PC-3 (cell line): ENCODE measurements at regions not wholly inside any gene's neighbourhood (a gene's known extent, or its start where the extent isn't known, plus 50 kb on each side); places are given as distances from the start of the nearest gene placed in this dataset.

Experiments
- ATAC-seq: fragments of 200-7000 bp; cut with Tn5 transposase; 2 replicates; pipeline ENCODE4 v1.9.1; 2020; ENCODE audit warnings: mild to moderate bottlenecking, moderate library complexity
- BruUV-seq: library from RNA; stranded (reverse); fragments of 400-500 nt; replicated peaks from 2 replicates; lab custom pipeline; 2021; lab: Mats Ljungman, UMichigan
- CTCF ChIA-PET: fragments of 300-600 bp; sonication (Branson Sonifier 250); formaldehyde crosslinking; loops from one replicate; lab custom pipeline; 2022; ENCODE audit warnings: antibody characterized with exemption; lab: Charles Lee
- POLR2A ChIA-PET: fragments of 300-600 bp; sonication (Branson Sonifier 250); formaldehyde crosslinking; loops from one replicate; lab custom pipeline; 2022; ENCODE audit warnings: antibody characterized with exemption; ENCODE audit not compliant: unreplicated experiment; lab: Charles Lee
- DNase-seq: peaks from one replicate; pipeline ENCODE4 v3.0.0-alpha.2; 2015
- H2AFZ ChIP-seq: fragments of 300-600 bp; sonication (generic); 2 replicates; pipeline ENCODE4 v1.6.0; 2016; ENCODE audit warnings: antibody characterized with exemption, low read length
- H3F3A ChIP-seq: fragments of 300-600 bp; sonication (generic); one replicate; pipeline ENCODE4 v1.6.0; 2017; ENCODE audit warnings: antibody characterized with exemption, low read length, control low read depth, mild to moderate bottlenecking; ENCODE audit not compliant: unreplicated experiment
- H3K27ac ChIP-seq: fragments of 300-600 bp; sonication (generic); 2 replicates; pipeline ENCODE4 v1.5.1; 2016; ENCODE audit warnings: mild to moderate bottlenecking, low read length
- H3K27me3 ChIP-seq: fragments of 300-600 bp; sonication (generic); 2 replicates; pipeline ENCODE4 v1.6.1; 2016; ENCODE audit warnings: low read length, mixed read lengths
- H3K36me3 ChIP-seq: fragments of 300-600 bp; sonication (generic); 2 replicates; pipeline ENCODE4 v1.6.1; 2016; ENCODE audit warnings: low read depth, mixed run types, low read length, mixed read lengths
- H3K4me1 ChIP-seq: fragments of 300-600 bp; sonication (generic); 2 replicates; pipeline ENCODE4 v1.5.1; 2016; ENCODE audit warnings: low read length; ENCODE audit not compliant: insufficient read depth
- H3K4me2 ChIP-seq: fragments of 300-600 bp; sonication (generic); 2 replicates; pipeline ENCODE4 v1.6.0; 2016; ENCODE audit warnings: low read length
- H3K4me3 ChIP-seq: fragments of 300-600 bp; sonication (generic); 2 replicates; pipeline ENCODE4 v1.5.1; 2016; ENCODE audit warnings: mild to moderate bottlenecking, low read length, mixed read lengths
- H3K79me2 ChIP-seq: fragments of 300-600 bp; sonication (generic); 2 replicates; pipeline ENCODE4 v1.6.1; 2017; ENCODE audit warnings: low read length, mixed read lengths
- H3K9ac ChIP-seq: fragments of 300-600 bp; sonication (generic); 2 replicates; pipeline ENCODE4 v1.6.0; 2016; ENCODE audit warnings: mild to moderate bottlenecking, low read length
- H3K9me2 ChIP-seq: fragments of 300-600 bp; sonication (generic); replicated peaks from 2 replicates; pipeline ENCODE4 v1.6.1; 2016; ENCODE audit warnings: mixed run types, low read length, mixed read lengths
- H3K9me3 ChIP-seq: fragments of 300-600 bp; sonication (generic); 2 replicates; pipeline ENCODE4 v1.6.1; 2016; ENCODE audit warnings: low read length, mixed read lengths
- H4K20me1 ChIP-seq: fragments of 300-600 bp; sonication (generic); 2 replicates; pipeline ENCODE4 v1.6.1; 2016; ENCODE audit warnings: low read length, mixed read lengths
- EZH2 ChIP-seq: fragments of 300-600 bp; sonication (generic); IDR thresholded peaks from one replicate; pipeline ENCODE4 v1.6.1; 2017; ENCODE audit warnings: antibody characterized with exemption, mild to moderate bottlenecking, low read length; ENCODE audit not compliant: unreplicated experiment
- EZH2phosphoT487 ChIP-seq: fragments of 300-600 bp; sonication (generic); IDR thresholded peaks from 2 replicates; pipeline ENCODE4 v1.6.1; 2018; ENCODE audit warnings: mild to moderate bottlenecking, antibody characterized with exemption, low read length, borderline replicate concordance
- intact Hi-C: fragments of 100-400 bp; cut with micrococcal nuclease; formaldehyde crosslinking; loops from 2 replicates; pipeline ENCODE4 v1.9.0; 2023
- TF ChIP-seq, protein P1 (sequence below): fragments of 300-600 bp; sonication (generic); conservative IDR thresholded peaks from 2 replicates; pipeline ENCODE4 v1.5.1; 2017; ENCODE audit warnings: antibody characterized with exemption, low read depth, mild to moderate bottlenecking, low read length

DNA sequence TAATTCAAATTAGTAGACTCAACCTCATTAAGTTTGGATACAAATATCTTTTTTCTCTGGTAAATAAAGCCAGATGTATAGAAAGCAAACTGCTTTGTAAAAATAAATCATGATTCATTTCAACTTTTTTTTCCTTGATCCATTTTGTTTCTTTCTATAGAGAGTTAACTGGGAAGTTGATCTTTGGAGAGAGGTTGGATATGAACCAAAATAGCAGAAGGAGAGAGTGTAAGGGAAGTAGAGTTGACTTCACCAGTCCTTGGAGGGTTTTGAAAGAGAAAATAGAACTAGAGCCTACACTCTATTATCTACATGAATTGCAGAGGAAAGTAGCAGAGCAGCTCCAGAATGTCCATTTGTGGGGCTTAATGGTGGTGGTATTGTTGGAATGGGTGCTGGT, 243.8 kb downstream of the ADGRL2 start:
- POLR2A ChIA-PET, result no interaction called here
- CTCF ChIA-PET, result no interaction called here
- TF ChIP-seq EZH2 (no peak), EZH2phosphoT487 (no peak)
- TF ChIP-seq, protein P1, sequence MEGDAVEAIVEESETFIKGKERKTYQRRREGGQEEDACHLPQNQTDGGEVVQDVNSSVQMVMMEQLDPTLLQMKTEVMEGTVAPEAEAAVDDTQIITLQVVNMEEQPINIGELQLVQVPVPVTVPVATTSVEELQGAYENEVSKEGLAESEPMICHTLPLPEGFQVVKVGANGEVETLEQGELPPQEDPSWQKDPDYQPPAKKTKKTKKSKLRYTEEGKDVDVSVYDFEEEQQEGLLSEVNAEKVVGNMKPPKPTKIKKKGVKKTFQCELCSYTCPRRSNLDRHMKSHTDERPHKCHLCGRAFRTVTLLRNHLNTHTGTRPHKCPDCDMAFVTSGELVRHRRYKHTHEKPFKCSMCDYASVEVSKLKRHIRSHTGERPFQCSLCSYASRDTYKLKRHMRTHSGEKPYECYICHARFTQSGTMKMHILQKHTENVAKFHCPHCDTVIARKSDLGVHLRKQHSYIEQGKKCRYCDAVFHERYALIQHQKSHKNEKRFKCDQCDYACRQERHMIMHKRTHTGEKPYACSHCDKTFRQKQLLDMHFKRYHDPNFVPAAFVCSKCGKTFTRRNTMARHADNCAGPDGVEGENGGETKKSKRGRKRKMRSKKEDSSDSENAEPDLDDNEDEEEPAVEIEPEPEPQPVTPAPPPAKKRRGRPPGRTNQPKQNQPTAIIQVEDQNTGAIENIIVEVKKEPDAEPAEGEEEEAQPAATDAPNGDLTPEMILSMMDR, result no peak
- DNase-seq, result no peak
- BruUV-seq, result no TSS peak
- Histone ChIP-seq H3K79me2 (no peaks in the 10 kb centered on the region), H3K4me2 (no peak overlapping the region), H3K4me3 (no peak overlapping the region), H3K9ac (no peak overlapping the region), H3K9me3 (no peaks in the 10 kb centered on the region), H3K9me2 (no peaks in the 10 kb centered on the region), H3K27me3 (peaks cover 56% of the 10 kb centered on the region), H3K4me1 (no peaks in the 10 kb centered on the region), H3K27ac (no peak overlapping the region), H4K20me1 (no peaks in the 10 kb centered on the region), H3F3A (no peaks in the 10 kb centered on the region), H2AFZ (no peak overlapping the region), H3K36me3 (no peaks in the 10 kb centered on the region)
- intact Hi-C loops, result no loop called here
- ATAC-seq, result no peak

- TF ChIP-seq, protein P1, result no peak
- TF ChIP-seq EZH2phosphoT487, result no peak
- Histone ChIP-seq H3K79me2 (no peaks in the 10 kb centered on the region), H3K9ac (no peak overlapping the region), H4K20me1 (no peaks in the 10 kb centered on the region), H3K27ac (no peak overlapping the region), H2AFZ (no peak overlapping the region), H3K9me2 (no peaks in the 10 kb centered on the region), H3K4me2 (no peak overlapping the region), H3K9me3 (no peaks in the 10 kb centered on the region), H3K4me3 (no peak overlapping the region), H3K4me1 (no peaks in the 10 kb centered on the region), H3K27me3 (peaks cover 52% of the 10 kb centered on the region), H3F3A (no peaks in the 10 kb centered on the region), H3K36me3 (no peaks in the 10 kb centered on the region)
- no peak for ATAC-seq
- no peak for DNase-seq
- intact Hi-C loops, result no loop called here
- ChIA-PET CTCF (no interaction called here), POLR2A (no interaction called here)
- BruUV-seq, result no TSS peak
These were observed 243.4 kb downstream of the ADGRL2 start for GRCh38 chr1:82044111-82044510.

DNA sequence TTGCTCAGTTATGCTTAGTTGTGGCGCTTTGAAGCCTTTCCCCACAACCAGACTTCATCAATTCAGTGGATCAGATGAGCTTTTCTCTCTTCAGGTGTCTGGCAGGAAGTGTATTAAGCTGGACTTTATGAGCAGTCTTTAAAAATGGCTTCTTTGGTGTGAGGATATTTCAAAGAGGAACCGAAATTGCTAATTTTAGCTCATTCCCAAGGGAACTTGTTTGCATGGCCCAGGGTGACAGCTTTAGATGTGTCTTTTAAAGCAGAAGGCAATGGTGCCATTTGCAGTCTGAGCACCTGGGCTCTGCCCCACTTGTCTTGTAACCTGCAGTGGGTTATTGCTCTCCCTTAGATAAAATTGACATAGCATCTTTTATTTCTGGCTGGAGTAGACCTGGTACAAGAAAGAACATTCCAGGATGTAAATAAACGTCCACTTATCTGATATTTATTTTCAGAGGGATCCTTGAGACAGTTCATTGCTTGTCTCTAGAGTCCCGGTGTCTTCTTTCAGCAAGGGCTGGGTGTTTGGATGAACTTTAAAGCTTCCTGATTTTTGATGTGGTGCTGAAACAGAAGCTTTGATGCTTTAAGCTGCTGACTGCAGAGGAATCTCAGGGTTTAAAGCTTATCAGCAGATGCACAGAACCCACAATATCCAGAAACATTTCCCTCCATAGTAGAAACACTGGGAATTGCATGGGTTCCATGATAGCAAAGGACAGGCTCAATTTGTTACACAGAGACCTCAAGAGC, 241.7 kb downstream of the ADGRL2 start:
- ChIA-PET POLR2A (no interaction called here), CTCF (no interaction called here)
- no peak overlapping the region for H3K4me3 ChIP-seq
- H3K4me1 ChIP-seq, result no peaks in the 10 kb centered on the region
- H3K27ac ChIP-seq, result no peak overlapping the region
- H3K27me3 ChIP-seq, result peaks cover 50% of the 10 kb centered on the region
- H3K36me3 ChIP-seq, result no peaks in the 10 kb centered on the region
- ATAC-seq (no peak), DNase-seq (no peak)
- H2AFZ ChIP-seq, result no peak overlapping the region
- no peaks in the 10 kb centered on the region for H3K9me2 ChIP-seq
- no TSS peak for BruUV-seq
- intact Hi-C loops, result no loop called here
- no peaks in the 10 kb centered on the region for H3K79me2 ChIP-seq
- no peak for TF ChIP-seq EZH2
- TF ChIP-seq EZH2phosphoT487, result no peak
- TF ChIP-seq, protein P1, result no peak
- no peaks in the 10 kb centered on the region for H4K20me1 ChIP-seq
- H3K9ac ChIP-seq, result no peak overlapping the region
- H3K9me3 ChIP-seq, result no peaks in the 10 kb centered on the region
- H3K4me2 ChIP-seq, result no peak overlapping the region
- H3F3A ChIP-seq, result no peaks in the 10 kb centered on the region
